T-helper 1 cell treated with Interleukin-12 subunit alpha and Interleukin-12 subunit beta and Interleukin-4 antibody, amounts not matched to agents 30 ng/mL and 1 ng/mL, for 36 hours (primary cell): ENCODE measurements at regions not wholly inside any gene's neighbourhood (a gene's known extent, or its start where the extent isn't known, plus 50 kb on each side); places are given as distances from the start of the nearest gene placed in this dataset.

Source experiments
- intact Hi-C: fragments of 100-400 bp; cut with micrococcal nuclease; formaldehyde crosslinking; loops from one replicate; pipeline ENCODE4 v1.15.1; 2024

DNA sequence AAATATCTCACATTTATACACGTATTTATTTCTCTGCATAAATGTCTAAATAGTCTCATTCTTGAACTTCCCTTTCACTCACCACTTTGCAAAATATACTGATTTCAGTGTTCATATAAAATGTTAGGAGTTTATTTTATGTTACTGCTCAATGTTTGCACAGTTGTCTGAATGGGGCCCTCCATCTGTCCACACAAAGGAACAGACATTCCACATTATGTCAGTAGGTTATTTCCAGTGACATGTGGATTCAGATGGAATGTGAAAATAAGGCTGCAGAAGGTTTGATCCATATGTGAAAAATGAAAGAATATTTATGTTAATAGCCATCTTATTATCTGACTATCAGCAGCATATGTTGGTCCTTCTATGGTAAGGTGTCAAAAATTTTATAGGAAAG, 994.4 kb upstream of the SEL1L start:
- intact Hi-C loops: no loop called here

DNA sequence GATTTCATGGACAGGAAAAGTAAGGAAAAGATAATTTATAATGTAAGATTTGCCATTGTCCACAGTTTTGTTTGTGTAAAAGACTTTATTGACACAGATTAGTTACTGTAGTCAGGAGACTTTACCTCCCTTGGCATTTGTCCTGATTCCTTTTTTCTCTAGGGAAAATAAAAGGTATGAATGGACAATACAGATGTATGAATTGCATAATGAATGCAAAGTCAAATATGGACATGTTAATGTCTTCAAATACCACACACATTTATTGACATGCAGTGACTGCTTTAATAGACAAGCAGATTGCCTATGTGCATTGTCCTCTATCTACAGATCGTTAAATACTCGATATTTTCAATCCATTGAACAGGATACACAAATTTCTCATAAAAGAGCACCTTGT, 999.7 kb upstream of the SEL1L start:
- intact Hi-C loops: no loop called here

DNA sequence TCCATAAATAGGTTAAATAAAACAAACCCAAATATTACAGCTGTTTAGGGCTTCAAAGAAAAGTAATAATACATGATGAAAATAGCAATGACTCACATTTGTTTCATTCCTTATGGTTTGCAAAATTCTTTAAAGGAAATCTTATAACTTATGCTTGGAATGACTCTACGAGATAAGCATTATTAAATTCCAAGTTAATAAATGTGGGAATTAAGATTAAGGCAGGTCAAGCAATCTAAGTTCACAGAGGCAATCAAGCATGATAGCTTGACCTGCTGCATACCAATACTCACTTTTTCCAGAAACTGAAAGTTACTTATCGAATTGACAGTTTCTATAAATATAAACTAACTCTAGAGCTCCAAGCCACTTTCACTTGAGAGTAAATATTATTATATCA, 1002.9 kb upstream of the SEL1L start:
- intact Hi-C loops: no loop called here

DNA sequence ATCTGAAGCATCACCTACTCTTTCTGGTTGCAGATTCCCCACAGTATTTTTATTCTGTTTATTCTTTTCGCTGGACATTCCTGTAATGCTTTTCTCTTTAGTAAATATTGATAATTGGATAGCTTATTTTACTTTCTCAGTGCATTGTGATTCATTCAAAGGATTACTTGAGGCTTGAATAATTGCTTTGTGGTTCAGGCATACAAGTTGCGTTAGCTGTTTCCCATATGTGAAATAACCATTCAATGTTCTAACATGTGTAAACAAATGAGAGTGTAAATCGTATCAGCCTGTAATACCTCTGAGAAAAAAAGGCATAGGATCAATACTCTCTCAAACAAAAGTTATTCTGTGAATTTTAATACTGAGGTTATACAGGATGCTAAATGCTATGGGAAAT, 1004.2 kb upstream of the SEL1L start:
- intact Hi-C loops: no loop called here

DNA sequence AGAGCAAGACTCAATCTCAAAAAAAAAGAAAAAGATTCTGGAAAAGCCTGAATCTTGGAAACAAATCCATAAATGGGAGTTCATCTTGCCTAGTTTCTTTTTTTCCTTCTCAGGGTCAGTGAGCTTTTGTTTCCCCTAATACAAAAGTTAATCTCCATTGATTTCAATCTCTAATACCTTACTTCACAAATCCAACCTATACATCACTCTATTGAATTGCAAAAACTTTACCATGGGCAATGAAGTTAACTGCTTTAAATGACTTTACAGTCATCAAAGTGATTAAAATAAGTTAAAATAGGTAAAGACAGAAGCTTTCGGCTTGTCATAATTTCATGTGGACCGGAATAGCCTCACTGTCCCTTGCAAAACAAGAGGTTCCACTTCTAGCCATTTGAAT, 1012.7 kb upstream of the SEL1L start:
- intact Hi-C loops: no loop called here

DNA sequence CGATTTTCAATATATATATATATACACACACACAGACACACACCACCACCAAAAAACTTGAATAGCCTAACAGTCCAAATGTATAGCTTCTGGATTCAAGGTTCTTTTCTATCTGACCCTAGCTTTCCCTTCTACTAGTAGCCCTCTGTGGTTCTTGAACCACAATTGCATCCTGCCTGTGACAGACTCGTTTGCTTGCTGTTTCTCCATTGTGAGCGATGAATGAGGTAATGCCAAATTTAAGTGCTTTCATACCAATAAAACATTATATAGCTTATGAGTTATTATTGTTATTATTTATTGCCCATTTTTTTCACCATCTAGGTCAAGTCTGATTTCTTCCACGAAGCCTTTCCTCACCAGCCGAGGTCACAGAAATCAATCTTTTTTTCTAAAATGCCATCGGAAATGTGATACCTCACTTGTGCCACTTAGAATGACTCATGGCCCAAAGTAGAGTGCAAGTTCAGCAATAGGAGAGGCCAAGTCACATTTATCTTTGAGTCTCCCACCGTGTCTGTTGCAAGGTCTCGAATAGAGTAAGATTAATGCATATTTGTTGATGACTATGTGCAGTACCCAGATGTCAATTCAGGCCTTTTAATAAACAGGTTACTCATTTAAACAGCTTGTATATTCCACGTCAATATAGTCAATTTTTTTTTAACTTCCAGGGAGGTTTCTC, 1015.8 kb upstream of the SEL1L start:
- intact Hi-C loops: no loop called here

DNA sequence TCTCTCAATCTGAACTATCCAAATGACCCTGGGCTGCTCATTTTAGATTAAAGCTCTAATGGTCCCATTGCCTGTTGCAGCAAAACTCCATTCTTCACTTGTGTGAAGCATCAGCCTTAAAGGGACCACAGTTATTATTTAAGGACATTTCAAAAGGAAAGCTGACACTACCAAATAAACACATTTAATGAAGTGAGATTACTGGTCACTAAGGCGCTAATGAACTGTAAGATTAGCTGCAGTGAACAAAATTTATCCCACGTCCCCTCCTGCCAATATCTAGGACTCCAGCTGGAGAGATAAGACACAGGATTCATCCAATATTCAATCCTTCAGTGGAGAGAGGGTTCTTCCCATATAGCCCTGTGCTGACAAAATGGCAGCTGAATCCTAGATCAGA, 1029.2 kb upstream of the SEL1L start:
- intact Hi-C loops: no loop called here

DNA sequence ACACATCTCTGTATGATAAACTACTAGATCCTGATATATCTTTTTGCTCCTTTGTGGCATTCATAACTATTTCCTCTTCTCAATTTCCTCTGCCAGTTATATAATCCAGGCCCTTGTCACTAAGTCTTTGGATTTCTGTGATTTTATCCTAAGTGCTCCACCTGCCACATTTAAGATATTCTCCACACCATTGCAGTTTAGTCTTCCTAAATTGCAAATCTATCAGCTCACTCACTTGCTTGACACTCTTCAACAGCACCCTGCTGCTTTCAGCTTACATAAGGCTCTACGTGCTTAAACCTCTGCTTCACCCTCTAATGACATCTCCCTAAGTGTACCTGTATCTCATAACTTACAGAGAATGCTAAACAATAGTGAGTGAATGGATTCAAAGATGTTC, 1032.2 kb upstream of the SEL1L start:
- intact Hi-C loops: no loop called here

DNA sequence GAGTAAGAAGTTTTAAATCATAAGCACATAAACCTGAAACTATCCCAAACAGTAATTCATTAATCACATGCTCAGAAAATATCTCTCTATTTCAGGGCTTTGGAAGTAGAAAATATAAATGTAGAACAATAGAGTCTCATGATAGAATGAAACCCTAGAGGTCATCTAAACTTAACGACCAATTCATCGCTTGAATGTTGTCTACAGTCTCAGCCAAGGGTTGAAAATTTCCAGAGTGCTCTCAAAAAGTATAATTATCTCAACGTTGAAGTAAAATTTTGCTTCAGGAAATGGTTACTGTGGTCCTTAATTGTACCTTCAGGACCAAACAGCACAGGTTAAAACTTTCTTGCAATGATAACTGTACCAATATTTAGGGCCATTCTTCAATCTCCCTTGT, 1053.6 kb upstream of the SEL1L start:
- intact Hi-C loops: no loop called here

DNA sequence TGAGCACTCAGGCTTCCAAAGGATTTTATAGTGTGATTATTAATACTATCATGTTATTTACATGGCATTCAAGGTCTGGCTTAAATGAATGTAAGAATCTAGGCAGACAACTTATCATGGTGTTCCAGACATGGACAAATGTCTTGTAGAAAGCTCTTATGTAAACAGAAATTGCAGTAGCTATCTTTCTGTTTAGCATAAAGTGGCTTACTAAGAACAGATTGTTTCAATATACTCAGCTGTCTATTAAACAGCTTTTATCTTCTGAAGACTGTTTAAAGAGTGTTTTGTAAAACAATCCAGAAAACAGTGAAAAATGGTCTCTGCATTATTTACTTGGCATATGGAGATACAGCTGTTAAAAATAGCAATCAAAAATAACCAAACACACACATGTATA, 1061.8 kb upstream of the SEL1L start:
- intact Hi-C loops: no loop called here

DNA sequence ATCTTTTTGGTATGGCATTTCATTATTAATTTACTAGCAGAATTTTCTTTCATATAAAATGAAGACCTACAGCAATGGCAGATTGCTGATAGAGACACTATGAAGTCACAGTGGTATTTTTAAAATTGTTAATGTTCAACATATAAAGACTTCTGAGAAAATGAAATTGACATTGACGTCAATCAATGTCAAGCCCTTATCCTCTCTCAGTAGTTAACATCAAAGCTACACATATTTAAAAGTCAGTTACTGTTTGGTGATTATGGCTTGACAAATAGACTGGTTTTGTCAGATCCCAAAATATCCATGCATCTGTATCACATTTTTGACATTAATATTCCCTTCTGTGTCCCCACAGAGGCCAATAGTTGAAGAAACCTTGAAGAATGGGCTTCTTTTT, 1069.1 kb upstream of the SEL1L start:
- intact Hi-C loops: no loop called here

DNA sequence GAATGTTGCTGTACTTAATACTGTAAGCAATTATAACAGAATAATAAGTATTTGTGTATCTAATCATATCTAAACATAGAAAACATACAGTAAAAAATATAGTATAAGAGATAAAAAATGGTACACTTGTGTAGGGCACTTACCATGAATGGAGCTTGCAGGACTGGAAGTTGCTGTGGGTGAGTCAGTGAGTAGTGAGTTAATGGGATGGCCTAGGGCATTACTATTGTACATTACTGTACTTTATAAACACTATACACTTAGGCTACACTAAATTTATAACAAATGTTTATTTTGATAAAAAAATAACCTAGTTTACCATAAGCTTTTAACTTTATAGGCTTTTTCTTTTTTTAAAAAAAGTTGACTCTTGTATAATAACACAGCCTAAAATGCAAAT, 1071.2 kb upstream of the SEL1L start:
- intact Hi-C loops: no loop called here

DNA sequence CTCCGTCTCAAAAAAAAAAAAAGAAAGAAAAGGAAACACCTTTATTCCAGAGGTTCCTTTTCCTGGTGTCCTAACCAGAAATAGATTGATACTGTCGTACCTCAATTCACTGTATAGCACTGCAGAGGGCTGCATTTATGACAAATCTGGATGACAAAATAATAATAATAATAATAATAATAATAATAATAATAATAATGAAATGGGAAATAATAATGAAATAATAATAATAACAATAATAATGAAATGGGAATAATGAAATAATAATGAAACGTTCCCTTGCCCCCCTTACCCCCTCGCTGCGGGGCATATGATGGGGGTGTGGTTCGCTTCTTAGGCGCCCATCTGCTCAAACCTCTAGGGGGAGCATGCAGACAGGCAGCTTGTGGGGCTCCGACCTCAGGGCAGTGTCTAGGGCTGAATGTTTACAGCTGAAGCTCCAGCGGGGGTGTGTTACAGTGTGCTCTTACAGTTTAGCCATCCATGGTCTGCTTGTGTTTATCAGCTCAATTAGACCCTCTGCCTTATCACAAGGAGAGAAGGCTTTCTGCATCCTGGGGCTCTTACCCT, 1088.3 kb upstream of the SEL1L start:
- intact Hi-C loops: no loop called here

DNA sequence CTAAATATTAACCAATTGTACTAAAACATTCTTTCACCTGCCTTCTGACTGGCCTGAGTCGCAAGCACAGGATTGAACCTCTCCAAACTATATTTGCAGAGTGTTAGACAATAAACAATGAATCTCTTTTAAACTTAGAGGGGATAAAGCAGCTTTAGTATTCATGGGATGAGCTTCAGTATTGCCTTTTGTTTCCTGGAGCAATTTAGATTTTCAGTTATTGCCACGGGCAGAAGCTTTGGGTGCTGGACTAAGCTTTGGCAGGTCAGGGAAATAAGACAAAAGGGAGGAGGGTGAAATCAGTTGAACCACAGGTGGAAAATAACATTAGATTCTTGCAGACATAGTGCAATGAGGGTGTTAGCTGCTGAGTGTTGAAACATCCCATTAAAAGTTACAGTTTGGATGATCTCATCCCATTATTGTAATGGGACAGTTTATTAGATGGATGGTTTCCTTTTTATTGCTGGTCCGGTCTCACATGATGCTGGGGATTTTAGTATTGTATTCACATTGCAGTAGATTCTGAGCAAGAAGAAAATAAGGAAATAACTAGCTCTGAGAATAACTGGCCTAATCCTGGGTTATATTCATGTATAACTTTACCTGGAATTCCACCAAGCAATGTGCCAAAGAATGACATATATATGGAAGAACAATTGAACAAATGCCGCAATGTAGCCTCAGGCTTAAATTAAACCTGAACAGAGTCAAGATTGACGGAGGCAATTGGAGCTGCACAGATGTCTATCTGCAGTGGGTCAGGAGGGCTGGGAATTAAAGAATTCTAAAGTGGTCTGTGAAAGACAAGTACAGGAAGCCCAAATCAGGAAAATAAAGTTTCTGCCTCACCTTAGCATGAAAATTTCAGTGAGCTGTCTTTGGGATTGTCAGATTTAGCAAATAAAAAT, 1092.8 kb upstream of the SEL1L start:
- intact Hi-C loops: no loop called here

DNA sequence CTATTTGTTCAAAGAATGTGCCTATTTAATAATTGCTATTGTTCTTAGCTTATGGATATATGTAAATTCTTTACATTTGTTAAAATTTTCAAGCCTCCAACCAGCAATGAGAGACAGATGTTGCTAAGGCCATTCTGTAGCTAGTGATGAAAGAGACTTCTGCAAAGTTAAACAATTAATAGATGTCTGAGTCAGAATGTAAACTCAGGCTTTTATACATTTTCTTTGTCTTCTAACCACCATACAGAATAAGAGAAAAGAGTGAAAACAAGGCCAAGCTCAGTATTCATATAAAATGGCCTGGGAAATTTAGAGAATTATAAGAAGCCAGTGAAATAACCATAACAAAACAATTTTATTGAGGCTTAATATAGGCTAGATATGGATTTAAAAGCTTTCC, 1102.3 kb upstream of the SEL1L start:
- intact Hi-C loops: no loop called here

DNA sequence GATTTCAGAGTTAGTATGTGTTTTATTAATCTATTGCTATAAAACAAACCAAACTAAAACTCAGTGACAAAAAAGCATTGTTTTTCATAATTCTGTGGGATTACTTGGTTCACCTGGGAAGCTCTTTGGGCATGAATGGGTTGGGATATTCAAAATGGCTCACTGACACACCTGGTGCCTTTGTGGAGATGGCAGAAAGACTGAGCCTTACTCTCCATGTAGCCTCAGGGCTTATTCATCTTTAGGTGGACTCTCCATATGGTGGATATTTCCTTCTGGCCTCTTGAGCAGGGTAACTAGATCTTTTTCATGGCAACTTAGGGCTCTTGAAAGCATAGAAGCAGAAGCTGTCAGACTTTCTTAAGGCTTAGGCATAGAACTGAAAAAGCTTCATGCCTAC, 1102.8 kb upstream of the SEL1L start:
- intact Hi-C loops: no loop called here

DNA sequence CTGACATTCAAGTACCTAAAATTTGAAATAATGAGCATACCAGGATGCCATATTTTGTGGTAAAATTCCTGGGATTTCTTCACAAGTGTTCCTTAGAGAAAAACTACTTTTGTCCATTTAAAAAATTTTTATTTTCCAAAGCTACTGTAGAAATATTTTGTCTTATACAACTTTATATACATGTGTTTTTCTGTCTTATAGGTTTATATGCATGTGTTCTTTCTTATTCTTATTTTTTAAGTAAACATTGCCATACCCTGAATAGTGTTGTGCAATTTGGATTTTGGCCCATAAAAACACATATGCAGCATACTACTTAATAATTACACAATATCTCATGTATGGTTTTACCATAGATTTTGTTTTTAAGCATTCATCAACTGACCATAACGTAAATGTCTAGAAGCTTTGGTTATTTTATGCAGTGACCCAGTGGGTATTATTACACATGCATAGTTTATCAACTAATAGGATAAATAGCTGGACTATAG, 1107.4 kb upstream of the SEL1L start:
- intact Hi-C loops: no loop called here

DNA sequence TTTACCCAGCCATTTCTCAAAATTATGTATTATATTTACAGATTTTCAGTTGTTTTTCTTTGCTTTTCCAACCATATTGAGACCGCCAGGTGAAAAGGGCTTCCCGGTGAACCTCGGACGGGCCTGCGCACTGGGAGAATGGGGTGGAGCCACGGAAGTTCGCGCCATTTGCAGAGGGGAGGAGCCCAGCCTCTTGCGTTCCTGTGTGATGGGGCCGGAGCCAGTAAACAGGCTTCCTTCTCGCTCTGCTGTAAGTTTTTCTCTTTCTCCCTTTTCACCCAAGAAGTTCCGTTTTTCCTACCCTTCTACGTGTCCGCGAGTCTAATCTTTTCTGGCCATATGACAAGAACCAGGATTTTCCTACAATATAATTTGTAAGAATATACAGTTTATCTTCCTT, 1108.8 kb upstream of the SEL1L start:
- intact Hi-C loops: no loop called here

DNA sequence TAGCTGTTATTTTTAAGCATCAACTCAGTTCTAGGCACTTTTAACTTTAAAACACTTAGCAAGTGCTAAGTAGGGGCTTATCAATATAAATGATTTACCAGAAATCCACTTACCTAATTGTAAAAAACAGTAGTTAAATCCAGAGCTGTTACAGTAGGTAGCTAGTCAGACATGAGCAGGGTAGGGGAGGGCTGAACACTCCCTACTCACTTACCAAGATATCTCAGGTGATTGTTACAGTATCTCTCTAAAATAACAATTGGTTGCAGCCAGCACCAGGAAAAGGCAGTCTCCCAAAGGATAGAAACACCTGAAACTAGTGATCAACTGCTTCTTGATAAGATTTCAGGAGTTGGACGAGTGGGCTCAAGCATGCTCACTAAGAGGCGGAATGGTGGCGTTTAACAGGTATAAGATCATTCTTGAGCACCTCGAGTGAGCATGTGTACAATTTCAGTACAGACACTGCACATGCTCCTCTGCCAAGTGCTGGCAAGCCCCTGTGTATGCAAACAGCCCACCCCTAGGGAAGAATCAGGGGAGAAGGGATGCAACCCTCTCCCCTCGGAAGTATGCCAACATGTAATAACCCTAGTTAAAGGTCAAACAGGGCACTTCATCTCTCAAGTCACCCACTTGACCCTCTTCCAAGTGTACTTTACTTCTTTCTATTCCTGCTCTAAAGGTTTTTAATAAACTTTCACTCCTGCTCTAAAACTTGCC, 1113.6 kb upstream of the SEL1L start:
- intact Hi-C loops: no loop called here

DNA sequence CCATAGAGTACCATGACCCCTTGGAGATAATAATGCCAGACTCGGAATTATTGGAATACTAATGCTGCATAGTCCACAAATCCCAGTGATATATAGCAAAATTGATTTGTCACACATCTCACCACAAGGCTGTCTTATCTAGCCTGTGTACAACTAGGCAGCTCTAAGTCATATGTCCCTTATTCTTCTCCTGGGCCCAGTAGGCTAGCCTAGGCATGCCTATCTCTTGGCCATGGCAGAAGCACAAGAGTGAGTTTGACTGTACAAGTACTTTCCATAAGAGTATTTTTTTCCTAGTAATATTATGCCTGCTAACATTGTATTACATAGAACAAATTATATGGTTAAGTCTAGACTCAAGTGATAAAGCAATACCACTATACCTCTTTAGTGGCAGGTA, 1122.1 kb upstream of the SEL1L start:
- intact Hi-C loops: no loop called here

DNA sequence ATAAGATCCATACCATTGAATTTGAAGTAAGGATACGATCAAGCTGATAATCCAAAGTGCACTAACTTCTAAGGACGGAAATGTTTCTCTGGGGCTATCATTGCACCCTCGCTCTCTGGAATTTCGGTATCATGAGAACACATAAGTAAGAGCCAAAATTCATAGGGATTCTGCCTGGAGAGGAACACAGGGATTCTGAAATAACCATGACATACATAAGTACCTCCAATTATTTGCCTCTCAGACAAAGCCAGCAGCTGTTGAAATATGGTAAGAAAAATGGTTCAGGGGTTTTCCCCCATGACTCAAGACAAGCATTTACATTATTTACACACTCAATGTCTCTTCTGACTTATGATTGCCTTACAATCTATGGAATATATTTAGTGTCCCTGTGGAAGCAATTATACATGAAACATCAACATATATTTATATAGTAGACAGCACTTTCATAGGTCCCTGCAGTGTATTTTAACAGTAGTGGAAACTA, 1123.6 kb upstream of the SEL1L start:
- intact Hi-C loops: no loop called here

DNA sequence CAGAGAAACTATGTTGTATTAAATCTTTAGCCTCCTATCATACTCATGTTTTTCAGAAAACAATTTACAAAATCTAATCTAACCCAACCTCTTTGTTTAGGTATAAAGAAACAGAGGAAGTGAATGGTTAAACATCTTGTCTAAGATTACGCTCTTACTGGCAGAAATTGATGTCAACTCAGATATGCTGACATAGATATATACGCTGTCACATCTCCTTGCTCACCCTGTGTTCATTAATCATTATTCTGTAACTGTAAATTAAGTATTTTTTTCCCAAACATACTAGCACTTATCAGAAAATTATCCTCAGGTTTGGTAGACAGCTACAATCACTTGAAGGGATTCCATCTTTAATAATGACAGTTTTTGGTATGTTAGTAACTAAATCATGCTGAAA, 1127.6 kb upstream of the SEL1L start:
- intact Hi-C loops: no loop called here
